Bone marrow (tissue), 2 donors: ENCODE measurements at regions not wholly inside any gene's neighbourhood (a gene's known extent, or its start where the extent isn't known, plus 50 kb on each side); places are given as distances from the start of the nearest gene placed in this dataset.
"Not testable (repeated sequence)": the region's sequence is repeated elsewhere in the genome, so short reads cannot be mapped to it uniquely, and the experiment has no call there.

Experiments used
- DNase-seq, 2 donors: peaks; one replicate each; lab custom pipeline; 2025; lab: John Stamatoyannopoulos, UW

DNA sequence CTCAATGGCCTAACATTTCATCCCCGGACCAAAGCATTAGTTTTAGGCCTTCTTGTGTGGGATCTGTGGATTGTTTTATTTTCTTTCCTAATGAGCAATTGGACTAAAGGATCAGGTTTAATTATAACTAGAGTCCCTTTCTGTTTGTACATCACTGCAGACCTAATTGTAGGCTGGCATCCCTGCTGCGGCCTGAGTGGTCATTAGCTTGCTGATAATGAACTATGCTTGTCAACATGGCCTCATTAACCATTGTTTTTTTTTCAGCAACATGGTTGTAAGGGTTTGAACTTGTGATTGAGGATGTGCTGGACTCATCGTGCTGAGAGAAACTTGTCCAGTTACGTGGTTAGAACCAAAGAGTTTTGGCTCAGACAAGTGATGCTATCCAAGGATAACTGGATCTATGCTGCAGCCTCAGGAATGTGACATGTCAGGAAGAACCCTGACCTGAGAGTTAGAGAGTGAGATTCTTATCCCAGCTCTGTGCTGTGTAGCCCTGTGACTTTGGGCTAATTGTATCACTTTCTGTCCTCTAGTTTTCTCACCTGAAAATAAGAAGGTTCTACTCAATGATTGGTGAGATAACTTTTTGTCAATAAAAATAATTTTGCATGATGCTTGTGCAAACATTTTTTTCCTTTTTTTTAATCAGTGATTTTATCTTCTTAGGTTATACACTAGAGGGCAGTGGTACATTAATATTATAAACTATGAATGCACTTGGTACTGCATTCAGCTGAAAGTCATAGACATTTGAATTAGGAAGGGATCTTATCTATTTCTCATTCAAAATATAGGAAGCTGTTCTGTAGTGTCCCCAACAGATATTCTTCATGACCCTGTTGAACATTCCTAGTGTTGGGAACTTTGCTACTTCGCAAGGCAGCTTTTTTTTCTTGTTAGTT, 140.9 kb downstream of the RNF144B start:
- no peak for DNase-seq

- no peak for DNase-seq
Observed at GRCh38 chr6:18530201-18530600, 143.1 kb downstream of the RNF144B start.

DNA sequence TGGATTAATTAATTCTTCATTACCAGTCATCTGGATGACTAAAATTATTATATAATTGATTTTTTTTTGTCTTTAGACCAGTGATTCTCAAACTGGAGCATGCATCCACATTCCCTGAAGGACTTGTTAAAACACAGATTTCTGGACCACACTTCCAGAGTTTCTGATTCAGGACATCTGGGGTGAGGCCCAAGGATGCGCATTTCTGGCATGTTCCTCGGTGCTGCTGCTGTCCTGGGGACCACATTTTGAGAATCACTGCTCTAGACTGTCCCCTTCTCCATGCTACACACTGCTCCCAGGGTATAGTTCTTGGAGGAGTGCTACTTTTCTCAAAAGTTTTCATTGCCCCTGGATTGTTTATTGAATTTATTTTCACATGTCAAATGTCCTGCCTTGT, 145.0 kb downstream of the RNF144B start:
- no peak for DNase-seq

DNA sequence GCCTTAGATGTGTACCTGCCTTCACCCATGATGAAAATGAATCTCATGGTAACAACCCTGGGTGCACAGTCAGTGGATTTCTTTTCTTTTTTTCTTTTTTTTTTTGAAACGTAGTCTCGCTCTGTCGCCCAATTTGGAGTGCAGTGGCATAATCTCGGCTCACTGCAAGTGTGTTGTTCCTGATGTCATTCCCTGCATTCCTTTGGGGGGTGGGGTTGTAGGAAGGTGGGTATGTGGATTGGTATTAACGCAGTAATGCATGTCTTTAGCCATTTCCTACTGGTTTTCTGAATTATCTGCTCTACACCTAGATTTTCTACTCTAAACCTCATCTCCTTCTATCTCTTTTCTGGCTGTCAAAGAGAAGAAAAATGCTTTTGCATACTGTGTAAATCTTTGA, 146.6 kb downstream of the RNF144B start:
- DNase-seq, result no peak

DNA sequence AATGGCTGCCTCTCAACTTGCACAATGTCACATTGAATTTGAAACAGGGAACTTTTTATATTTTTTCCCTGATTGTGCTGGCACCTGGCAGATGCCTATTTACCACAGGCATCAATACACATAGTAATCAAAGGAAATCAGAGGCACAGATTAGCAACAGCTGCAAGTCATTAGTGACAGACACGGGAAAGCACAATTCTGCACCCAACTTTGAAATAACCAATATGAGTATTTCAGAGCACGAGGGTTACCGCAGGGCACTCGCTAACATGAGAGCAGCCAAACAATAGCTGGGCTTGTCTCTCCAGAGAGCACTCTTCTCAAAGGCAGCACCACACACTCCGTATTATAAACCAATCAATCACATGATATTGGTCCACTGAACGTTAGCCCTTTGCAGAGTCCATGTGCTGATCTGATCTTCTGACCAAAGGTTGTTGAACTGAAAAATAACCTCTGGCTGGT, 149.5 kb downstream of the RNF144B start:
- DNase-seq, result no peak

GRCh38 chr6:18538315-18538714, 151.2 kb downstream of the RNF144B start:
- no peak for DNase-seq

DNA sequence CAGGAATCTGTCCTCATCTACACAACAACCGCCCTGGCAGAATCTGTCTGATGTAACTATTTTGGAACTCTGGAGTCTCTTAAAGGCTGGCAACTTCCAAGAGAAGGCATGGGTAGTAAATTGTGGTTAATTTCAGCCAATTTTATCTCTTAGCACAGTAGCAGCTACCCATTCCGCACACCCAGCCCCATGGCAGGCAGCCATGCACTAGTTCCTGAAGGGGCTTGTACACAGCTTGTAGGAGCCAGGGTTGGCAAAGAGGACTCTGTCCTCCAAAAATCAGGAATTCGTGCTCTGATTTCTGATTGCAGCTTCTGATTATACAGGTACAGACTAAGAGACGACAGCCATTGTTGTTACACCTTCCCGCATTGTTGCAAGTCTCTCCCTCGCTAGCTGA, 155.9 kb downstream of the RNF144B start:
- DNase-seq, result no peak

GRCh38 chr6:18545142-18545541, 158.0 kb downstream of the RNF144B start:
- DNase-seq, result not testable (repeated sequence)

GRCh38 chr6:18545726-18546125, 158.6 kb downstream of the RNF144B start:
- no peak for DNase-seq

- no peak for DNase-seq
Observed at GRCh38 chr6:18550119-18550518, 163.0 kb downstream of the RNF144B start.

DNA sequence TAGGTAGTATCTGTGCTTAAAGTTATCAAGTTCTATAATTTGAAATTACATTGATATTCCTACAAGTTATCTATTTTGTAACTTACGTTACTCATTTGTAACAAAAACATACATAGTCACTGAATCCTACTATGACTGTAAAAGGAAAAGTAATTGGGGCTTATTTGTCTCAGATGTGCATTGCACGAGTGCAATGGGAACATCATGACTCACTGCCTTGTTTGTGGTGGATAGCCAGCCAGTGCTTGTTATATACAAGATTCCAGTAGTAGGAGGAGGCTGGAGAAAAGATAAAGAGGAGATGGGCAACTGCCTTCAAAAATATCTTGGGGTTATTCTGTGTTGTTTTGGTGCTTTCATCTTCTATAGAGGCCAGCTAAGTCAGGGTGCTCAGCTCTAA, 164.1 kb downstream of the RNF144B start:
- DNase-seq, result no peak

- no peak for DNase-seq
Observed at GRCh38 chr6:18555750-18556149, 168.6 kb downstream of the RNF144B start.

- DNase-seq, result no peak
Observed at GRCh38 chr6:18561037-18561750, 174.0 kb downstream of the RNF144B start.

- no peak for DNase-seq
Observed at GRCh38 chr6:18562726-18563125, 175.6 kb downstream of the RNF144B start.

DNA sequence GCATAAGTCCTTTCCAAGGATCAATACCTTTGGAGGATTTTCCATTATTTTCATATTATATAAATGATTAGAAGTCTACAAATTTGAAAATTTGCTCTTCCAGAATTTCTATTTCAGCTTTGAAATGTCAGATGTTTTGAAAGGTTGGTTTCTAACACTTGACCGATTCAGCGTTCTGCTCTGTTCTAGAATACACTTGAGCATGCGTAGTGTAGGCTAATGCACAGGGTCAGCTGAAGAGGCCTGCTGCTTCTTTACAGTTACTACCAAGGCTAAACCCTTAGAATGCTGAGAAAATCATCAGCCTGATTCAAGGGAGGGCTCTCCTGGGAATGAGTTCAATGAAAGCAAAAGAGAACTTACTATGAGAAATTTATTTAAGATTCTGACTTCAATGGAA, 177.6 kb downstream of the RNF144B start:
- DNase-seq, result no peak

DNA sequence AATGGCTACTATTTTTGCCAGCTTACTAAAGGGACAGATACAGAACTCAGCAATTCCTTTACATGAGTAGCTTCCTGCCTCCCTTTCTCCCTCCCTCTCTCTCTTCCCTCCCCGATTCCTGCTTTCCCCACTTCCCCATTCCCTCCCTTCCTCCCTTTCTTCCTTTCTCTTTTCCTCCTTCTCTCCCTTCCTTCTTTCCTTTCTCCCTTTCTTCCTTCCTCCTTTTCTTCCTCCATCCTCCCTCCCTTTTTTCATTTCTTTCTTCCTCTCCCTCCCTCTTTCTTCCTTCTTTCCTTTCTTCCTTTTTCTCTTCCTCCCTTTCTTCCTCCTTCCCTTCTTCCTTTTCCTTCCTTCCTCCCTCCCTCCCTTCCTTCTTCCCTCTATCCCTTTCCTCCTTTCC, 178.1 kb downstream of the RNF144B start:
- no peak for DNase-seq

- no peak for DNase-seq
Observed at GRCh38 chr6:18567380-18567779, 180.2 kb downstream of the RNF144B start.

- no peak for DNase-seq
Observed at GRCh38 chr6:18577491-18577890, 190.3 kb downstream of the RNF144B start.

- no peak for DNase-seq
Observed at GRCh38 chr6:18579166-18579565, 192.0 kb downstream of the RNF144B start.

DNA sequence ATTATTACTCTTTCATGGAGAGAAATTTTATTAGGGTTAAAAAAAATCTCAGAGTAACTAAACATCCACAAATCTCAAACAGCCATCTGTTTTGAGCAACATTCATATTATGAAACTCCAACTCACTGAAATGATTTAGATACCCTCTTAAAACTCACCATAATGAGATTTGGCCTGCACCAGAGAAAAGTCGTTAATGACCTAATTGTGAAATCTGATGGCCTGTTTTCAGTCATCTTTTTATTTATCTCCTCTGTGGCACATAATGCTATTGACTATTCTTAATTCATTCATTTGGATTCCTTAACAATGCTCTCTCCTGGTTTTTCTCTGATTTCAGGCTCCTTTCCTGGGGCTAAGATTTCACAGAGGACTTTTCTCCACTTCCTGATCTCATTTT, 192.7 kb downstream of the RNF144B start:
- no peak for DNase-seq

GRCh38 chr6:18584372-18584771, 197.2 kb downstream of the RNF144B start:
- no peak for DNase-seq

GRCh38 chr6:18585032-18585573, 198.0 kb downstream of the RNF144B start:
- DNase-seq, result no peak

DNA sequence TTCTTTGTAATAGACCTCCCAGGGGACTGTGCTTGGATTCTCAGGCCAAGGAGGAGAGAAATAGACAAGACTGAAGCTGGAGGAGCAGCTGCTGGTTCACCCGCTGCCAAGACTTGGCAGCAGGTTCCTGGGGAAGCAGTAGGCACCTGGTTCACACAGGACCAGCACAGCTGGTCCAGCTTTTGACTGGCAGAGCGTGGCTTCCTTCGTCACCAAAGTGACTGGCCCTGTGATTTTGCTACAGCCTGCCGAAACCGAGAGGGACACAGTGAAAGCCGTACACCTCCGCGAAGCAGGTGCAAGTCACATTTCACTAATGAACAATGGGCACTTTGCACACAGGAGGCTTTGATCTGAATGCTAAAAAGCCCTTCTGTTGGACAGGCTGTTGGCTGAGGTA, 199.0 kb downstream of the RNF144B start:
- DNase-seq, result no peak
